Mammary epithelial cell (primary cell): ENCODE measurements at regions not wholly inside any gene's neighbourhood (a gene's known extent, or its start where the extent isn't known, plus 50 kb on each side); places are given as distances from the start of the nearest gene placed in this dataset.

Experiments
- CTCF ChIP-seq, 2 donors: IDR thresholded peaks in 1 of 2; conservative IDR thresholded peaks in 1 of 2; 2 replicates each; pipeline ENCODE4 v1.5.1; 2011 to 2012; ENCODE audit warnings: inconsistent platforms in 2 of 2, low read length in 2 of 2, mild to moderate bottlenecking in 2 of 2, control low read depth in 1 of 2, low read depth in 1 of 2; ENCODE audit not compliant: insufficient read depth in 1 of 2; ENCODE audit errors: extremely low read depth in 1 of 2
- EZH2 ChIP-seq: IDR thresholded peaks from 2 replicates; pipeline ENCODE4 v1.6.1; 2012; ENCODE audit warnings: low read length, inconsistent platforms, borderline replicate concordance

GRCh38 chr2:155176345-155176744 is 477.9 kb downstream of the KCNJ3 start:
- TF ChIP-seq CTCF (conservative IDR thresholded peaks at IDR 0.05 in 1 of 2, IDR thresholded peaks at IDR 0.05 in 1 of 2; ENCODE audit: extremely low read depth in 1 of 2, insufficient read depth in 1 of 2, low read depth in 1 of 2, low read length in 2 of 2) (no peak), EZH2 (no peak)
